IMR-90 (cell line): ENCODE measurements at regions not wholly inside any gene's neighbourhood (a gene's known extent, or its start where the extent isn't known, plus 50 kb on each side); places are given as distances from the start of the nearest gene placed in this dataset.

Source experiments
- ATAC-seq: fragments of 200-7000 bp; cut with Tn5 transposase; 2 replicates; pipeline ENCODE4 v1.9.1; 2020; ENCODE audit warnings: low read depth, mild to moderate bottlenecking, moderate library complexity
- BruUV-seq: library from RNA; stranded (reverse); fragments of 400-500 nt; replicated peaks from 2 replicates; lab custom pipeline; 2021; lab: Mats Ljungman, UMichigan
- CTCF ChIA-PET: fragments of 300-600 bp; formaldehyde crosslinking; extraction: SDS; loops from one replicate; lab custom pipeline; 2021; ENCODE audit warnings: antibody characterized with exemption; lab: Yijun Ruan, JAX
- POLR2A ChIA-PET: fragments of 300-600 bp; sonication (Branson Sonifier 250); formaldehyde crosslinking; loops from one replicate; lab custom pipeline; 2022; ENCODE audit warnings: antibody characterized with exemption; ENCODE audit not compliant: unreplicated experiment; lab: Charles Lee
- DNase-seq: peaks from one replicate; pipeline ENCODE4 v3.0.0; 2013
- H2AFZ ChIP-seq: replicated peaks from 2 replicates; pipeline ENCODE3; 2013; ENCODE audit warnings: low read length, mild to moderate bottlenecking; ENCODE audit not compliant: poor library complexity
- H2AK5ac ChIP-seq: 2 replicates; pipeline ENCODE4 v1.6.1; 2013; ENCODE audit warnings: low read depth, low read length, inconsistent platforms
- H2AK9ac ChIP-seq: replicated peaks from 2 replicates; pipeline ENCODE3; 2013; ENCODE audit warnings: mild to moderate bottlenecking, low read depth, low read length, moderate library complexity; ENCODE audit not compliant: poor library complexity
- H2BK120ac ChIP-seq: 2 replicates; pipeline ENCODE4 v1.6.1; 2013; ENCODE audit warnings: low read depth, low read length, inconsistent platforms
- H2BK15ac ChIP-seq: 3 replicates; pipeline ENCODE4 v1.6.1; 2013; ENCODE audit warnings: low read depth, low read length, inconsistent platforms
- H2BK20ac ChIP-seq: 2 replicates; pipeline ENCODE4 v1.6.1; 2013; ENCODE audit warnings: low read depth, mild to moderate bottlenecking, inconsistent platforms, low read length, moderate library complexity
- H2BK5ac ChIP-seq: 2 replicates; pipeline ENCODE4 v1.6.1; 2013; ENCODE audit warnings: mild to moderate bottlenecking, low read depth, low read length, inconsistent platforms; ENCODE audit not compliant: poor library complexity, severe bottlenecking
- H3K14ac ChIP-seq: replicated peaks from 2 replicates; pipeline ENCODE4 v1.6.1; 2013; ENCODE audit warnings: low read depth, low read length, inconsistent platforms
- H3K18ac ChIP-seq: 2 replicates; pipeline ENCODE4 v1.6.1; 2013; ENCODE audit warnings: low read depth, low read length, control low read depth
- H3K23ac ChIP-seq: 2 replicates; pipeline ENCODE4 v1.6.1; 2013; ENCODE audit warnings: low read depth, low read length, inconsistent platforms
- H3K27ac ChIP-seq: 2 replicates; pipeline ENCODE4 v1.5.1; 2013; ENCODE audit warnings: mild to moderate bottlenecking, control low read depth, low read length; ENCODE audit not compliant: insufficient read depth
- H3K27me3 ChIP-seq: 2 replicates; pipeline ENCODE4 v1.6.1; 2013; ENCODE audit warnings: low read length; ENCODE audit not compliant: control insufficient read depth, insufficient read depth
- H3K36me3 ChIP-seq: 2 replicates; pipeline ENCODE4 v1.6.1; 2013; ENCODE audit warnings: low read length, mixed read lengths; ENCODE audit not compliant: control insufficient read depth, insufficient read depth
- H3K4ac ChIP-seq: 2 replicates; pipeline ENCODE4 v1.6.1; 2013; ENCODE audit warnings: low read depth, low read length, inconsistent platforms
- H3K4me1 ChIP-seq: 2 replicates; pipeline ENCODE4 v1.6.1; 2013; ENCODE audit warnings: low read length, mixed read lengths; ENCODE audit not compliant: control insufficient read depth, insufficient read depth
- H3K4me2 ChIP-seq: 2 replicates; pipeline ENCODE4 v1.6.1; 2013; ENCODE audit warnings: low read depth, mild to moderate bottlenecking, control low read depth, low read length, moderate library complexity
- H3K4me3 ChIP-seq: 2 replicates; pipeline ENCODE4 v1.5.1; 2013; ENCODE audit warnings: low read depth, mild to moderate bottlenecking, control low read depth, low read length, moderate library complexity; ENCODE audit not compliant: insufficient read depth
- H3K56ac ChIP-seq: 2 replicates; pipeline ENCODE4 v1.6.1; 2013; ENCODE audit warnings: low read length, inconsistent platforms; ENCODE audit not compliant: insufficient read depth; ENCODE audit errors: extremely low read depth
- H3K79me1 ChIP-seq, 2 experiments: 2 replicates each; pipeline ENCODE4 v1.6.1; 2013; ENCODE audit warnings: low read length in 2 of 2, inconsistent platforms in 1 of 2, low read depth in 1 of 2
- H3K9ac ChIP-seq: 2 replicates; pipeline ENCODE4 v1.6.1; 2013; ENCODE audit warnings: low read depth, low read length, control low read depth
- H3K9me1 ChIP-seq: 2 replicates; pipeline ENCODE4 v1.6.1; 2013; ENCODE audit warnings: low read length, inconsistent platforms; ENCODE audit not compliant: insufficient read depth
- H3K9me3 ChIP-seq: 2 replicates; pipeline ENCODE4 v1.6.1; 2013; ENCODE audit warnings: low read length; ENCODE audit not compliant: control insufficient read depth, insufficient read depth
- H4K20me1 ChIP-seq: 2 replicates; pipeline ENCODE4 v1.6.1; 2013; ENCODE audit warnings: low read length, inconsistent platforms; ENCODE audit not compliant: insufficient read depth
- H4K5ac ChIP-seq: 2 replicates; pipeline ENCODE4 v1.6.1; 2013; ENCODE audit warnings: mild to moderate bottlenecking, low read depth, low read length, control low read depth
- H4K8ac ChIP-seq, 2 experiments: 2 replicates each; pipeline ENCODE4 v1.6.1; 2013; ENCODE audit warnings: low read depth in 2 of 2, low read length in 2 of 2, control low read depth in 1 of 2, inconsistent platforms in 1 of 2
- H4K91ac ChIP-seq: 2 replicates; pipeline ENCODE4 v1.6.1; 2013; ENCODE audit warnings: low read depth, low read length, inconsistent platforms; ENCODE audit not compliant: insufficient read depth
- CHD1 ChIP-seq: IDR thresholded peaks from 2 replicates; pipeline ENCODE4 v1.6.1; 2012; ENCODE audit warnings: low read depth, low read length, improper control_type of control experiment
- MAFK ChIP-seq: IDR thresholded peaks from 2 replicates; pipeline ENCODE4 v1.6.1; 2012; ENCODE audit warnings: low read depth, low read length, improper control_type of control experiment
- MXI1 ChIP-seq: IDR thresholded peaks from 2 replicates; pipeline ENCODE4 v1.6.1; 2012; ENCODE audit warnings: low read depth, mild to moderate bottlenecking, low read length, moderate library complexity, borderline replicate concordance
- NFE2L2 ChIP-seq: fragments of 150-350 bp; IDR thresholded peaks from 2 replicates; pipeline ENCODE4 v1.6.1; 2016; ENCODE audit warnings: low read depth, mild to moderate bottlenecking, low read length
- RAD21 ChIP-seq: IDR thresholded peaks from 2 replicates; pipeline ENCODE4 v1.6.1; 2012; ENCODE audit warnings: low read length, improper control_type of control experiment
- WGBS, 2 experiments: methylation state at CpG; one replicate each; pipeline versions ENCODE4 v1.1.5 to v1.1.7; 2013; ENCODE audit warnings: missing lambda C conversion rate in 2 of 2; ENCODE audit not compliant: insufficient read length in 1 of 2; ENCODE audit errors: extremely low coverage in 2 of 2; 5-methylcytosine and 5-hydroxymethylcytosine counted together
- dilution Hi-C: fragments of 300-500 bp; cut with HindIII; formaldehyde crosslinking; loops from one replicate; pipeline ENCODE4 v1.14.3; 2018; ENCODE audit warnings: low sequenced_read_pairs; ENCODE audit not compliant: unreplicated experiment
- in situ Hi-C: fragments of 300-500 bp; cut with MboI; formaldehyde crosslinking; loops from 3 replicates; pipeline ENCODE4 v1.14.3; 2019; ENCODE audit warnings: low sequenced_read_pairs, inconsistent platforms, mixed read lengths
- intact Hi-C: fragments of 100-400 bp; cut with micrococcal nuclease; formaldehyde crosslinking; loops from 2 replicates; pipeline ENCODE4 v1.10.0; 2022

DNA sequence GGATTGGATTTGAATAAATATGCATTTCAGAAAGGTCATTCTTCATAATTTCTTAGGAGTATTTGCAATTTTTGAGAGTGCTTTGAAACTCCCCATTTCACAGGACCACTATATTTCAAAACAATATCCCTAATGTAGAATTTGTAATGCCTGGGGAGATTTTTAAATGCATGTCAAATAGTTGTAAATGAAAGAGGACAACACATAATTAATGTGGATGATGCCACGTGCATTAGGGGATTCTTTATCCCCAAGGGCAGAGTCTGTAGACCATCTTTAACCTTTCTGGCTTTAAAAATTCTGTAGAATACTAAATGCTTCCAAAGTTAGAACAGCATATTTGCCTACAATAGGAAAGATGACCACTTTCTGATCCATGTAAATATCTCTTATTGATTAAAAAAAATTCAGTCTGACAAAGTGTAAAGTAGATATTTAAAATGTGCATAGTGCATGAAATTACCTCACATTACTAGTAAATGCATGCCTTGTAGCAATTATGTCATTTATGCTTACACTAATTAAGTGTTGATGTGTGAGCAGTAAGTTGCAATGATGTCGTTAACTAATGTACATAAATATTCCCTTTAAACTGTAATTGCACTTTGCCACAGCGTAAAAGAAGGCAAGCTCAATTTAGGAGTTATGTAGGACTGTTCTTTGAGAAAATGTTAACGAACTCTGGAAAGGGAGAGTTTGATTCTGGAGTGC is 416.1 kb downstream of the PSAT1 start:
- intact Hi-C loops (no loop called here), in situ Hi-C loops (no loop called here), dilution Hi-C loops (no loop called here)
- H3K14ac ChIP-seq = no peak overlapping the region
- no peaks in the 10 kb centered on the region for H3K9me1 ChIP-seq
- H4K5ac ChIP-seq = no peak overlapping the region
- H3K4ac ChIP-seq = no peak overlapping the region; the same call in 1 of the 2 replicates
- no peak for ATAC-seq
- H4K8ac ChIP-seq = no peak overlapping the region; a peak in 1 of 4 replicates
- H3K4me3 ChIP-seq = no peak overlapping the region
- no peaks in the 10 kb centered on the region for H3K9me3 ChIP-seq
- no peak overlapping the region; the same call in 1 of the 2 replicates for H2BK20ac ChIP-seq
- TF ChIP-seq RAD21 = no peak
- TF ChIP-seq MAFK = no peak
- no peak for TF ChIP-seq NFE2L2
- TF ChIP-seq CHD1 = no peak
- TF ChIP-seq MXI1 = no peak
- H3K4me1 ChIP-seq = peaks cover 1% of the 10 kb centered on the region; the same call in 1 of the 2 replicates
- no peak overlapping the region for H3K27ac ChIP-seq
- ChIA-PET POLR2A (no interaction called here), CTCF (no interaction called here)
- DNase-seq = no peak
- no peak overlapping the region for H3K18ac ChIP-seq
- H2AFZ ChIP-seq = no peak overlapping the region
- no peak overlapping the region for H3K4me2 ChIP-seq
- H2AK9ac ChIP-seq = no peak overlapping the region
- no peaks in the 10 kb centered on the region for H3K79me1 ChIP-seq
- H3K9ac ChIP-seq = no peak overlapping the region
- no peaks in the 10 kb centered on the region for H4K20me1 ChIP-seq
- peak overlapping the region; percentile 59; the same call in 1 of the 2 replicates for H2BK120ac ChIP-seq
- no CpG with 5 or more reads among the region's 4 CpGs for WGBS, 2 experiments
- H2BK15ac ChIP-seq = peak overlapping the region; percentile 58; the same call in 1 of the 3 replicates
- H4K91ac ChIP-seq = no peak overlapping the region
- H3K36me3 ChIP-seq = no peaks in the 10 kb centered on the region
- H2AK5ac ChIP-seq = no peak overlapping the region
- no TSS peak for BruUV-seq
- H3K56ac ChIP-seq = no peak overlapping the region
- H3K23ac ChIP-seq = no peak overlapping the region
- H2BK5ac ChIP-seq = no peak overlapping the region
- H3K27me3 ChIP-seq = no peaks in the 10 kb centered on the region
